ENCODE measurements at regions not wholly inside any gene's neighbourhood (a gene's known extent, or its start where the extent isn't known, plus 50 kb on each side); places are given as distances from the start of the nearest gene placed in this dataset.

GRCh38 chr2:55809875-55810621, 113.5 kb downstream of the EFEMP1 start:
- TF ChIP-seq JUN (CRISPR knock-in tag; IDR thresholded peaks at IDR 0.05) = no peak
- no peak for TF ChIP-seq CTCF (IDR thresholded peaks at IDR 0.05)
- TF ChIP-seq NR2C2 (CRISPR knock-in tag; IDR thresholded peaks at IDR 0.05) = no peak
- TF ChIP-seq ZNF263 (CRISPR knock-in tag; IDR thresholded peaks at IDR 0.05; ENCODE audit: low read depth) = no peak
- TF ChIP-seq CREM (CRISPR knock-in tag; IDR thresholded peaks at IDR 0.05) = no peak
- TF ChIP-seq FOXP1 (CRISPR knock-in tag; IDR thresholded peaks at IDR 0.05; ENCODE audit: borderline replicate concordance) = no peak
- TF ChIP-seq SMAD3 (CRISPR knock-in tag; IDR thresholded peaks at IDR 0.05; ENCODE audit: borderline replicate concordance) = no peak
- TF ChIP-seq CREB1 (CRISPR knock-in tag; IDR thresholded peaks at IDR 0.05) = no peak
- TF ChIP-seq FOXJ3 (CRISPR knock-in tag; IDR thresholded peaks at IDR 0.05; ENCODE audit: borderline replicate concordance) = no peak
- TF ChIP-seq ATF6 (CRISPR knock-in tag; IDR thresholded peaks at IDR 0.05) = no peak
- TF ChIP-seq ETV6 (CRISPR knock-in tag; IDR thresholded peaks at IDR 0.05) = no peak
- TF ChIP-seq ZNF416 (CRISPR knock-in tag; IDR thresholded peaks at IDR 0.05) = no peak
- TF ChIP-seq HMGXB4 (CRISPR knock-in tag; IDR thresholded peaks at IDR 0.05) = no peak
- TF ChIP-seq ATF2 (CRISPR knock-in tag; IDR thresholded peaks at IDR 0.05; ENCODE audit: borderline replicate concordance, low read depth) = no peak
